BE2C (cell line): ENCODE measurements at regions not wholly inside any gene's neighbourhood (a gene's known extent, or its start where the extent isn't known, plus 50 kb on each side); places are given as distances from the start of the nearest gene placed in this dataset.

Experiments
- DNase-seq: peaks from one replicate; pipeline ENCODE4 v3.0.0-alpha.2; 2020
- H3K27me3 ChIP-seq: fragments of 250-450 bp; sonication (Bioruptor Pico); 2 replicates; pipeline ENCODE4 v1.5.1; 2020; ENCODE audit warnings: mild to moderate bottlenecking
- H3K36me3 ChIP-seq: fragments of 250-450 bp; sonication (Bioruptor Pico); 2 replicates; pipeline ENCODE4 v1.5.1; 2020; ENCODE audit warnings: mild to moderate bottlenecking
- H3K4me1 ChIP-seq: fragments of 250-450 bp; sonication (Bioruptor Pico); 2 replicates; pipeline ENCODE4 v1.5.1; 2020
- H3K4me3 ChIP-seq: 2 replicates; pipeline ENCODE4 v1.5.1; 2011; ENCODE audit warnings: low read depth, low read length
- H3K9me3 ChIP-seq: fragments of 250-450 bp; sonication (Bioruptor Pico); 2 replicates; pipeline ENCODE4 v1.5.1; 2020
- CTCF ChIP-seq: IDR thresholded peaks from 2 replicates; pipeline ENCODE4 v1.5.1; 2012; ENCODE audit warnings: mild to moderate bottlenecking, low read depth, low read length

GRCh38 chr6:10262505-10262904, 152.4 kb downstream of the TFAP2A start:
- Histone ChIP-seq H3K36me3 (no peaks in the 10 kb centered on the region), H3K9me3 (no peaks in the 10 kb centered on the region), H3K4me3 (no peak overlapping the region), H3K4me1 (no peaks in the 10 kb centered on the region), H3K27me3 (no peaks in the 10 kb centered on the region)
- no peak for DNase-seq
- no peak for TF ChIP-seq CTCF

- Histone ChIP-seq H3K4me1 (no peaks in the 10 kb centered on the region), H3K4me3 (no peak overlapping the region), H3K36me3 (no peaks in the 10 kb centered on the region), H3K9me3 (no peaks in the 10 kb centered on the region), H3K27me3 (no peaks in the 10 kb centered on the region)
- no peak for DNase-seq
- no peak for TF ChIP-seq CTCF
These were observed 155.2 kb downstream of the TFAP2A start for GRCh38 chr6:10259671-10260070.

- no peaks in the 10 kb centered on the region for H3K4me1 ChIP-seq
- TF ChIP-seq CTCF, result no peak
These were observed 156.5 kb downstream of the TFAP2A start for GRCh38 chr6:10258341-10258740.

GRCh38 chr6:10256113-10256690, 158.7 kb downstream of the TFAP2A start:
- Histone ChIP-seq H3K4me3 (no peak overlapping the region), H3K36me3 (no peaks in the 10 kb centered on the region), H3K9me3 (no peaks in the 10 kb centered on the region), H3K4me1 (no peaks in the 10 kb centered on the region), H3K27me3 (no peaks in the 10 kb centered on the region)
- DNase-seq, result no peak
- peak; percentile 28; the same call in 1 of the 2 replicates for TF ChIP-seq CTCF

More at GRCh38 chr6:10258341-10258740, 156.5 kb downstream of the TFAP2A start:
- no peak for DNase-seq
- H3K27me3 ChIP-seq, result no peaks in the 10 kb centered on the region
- H3K9me3 ChIP-seq, result no peaks in the 10 kb centered on the region
- no peak overlapping the region for H3K4me3 ChIP-seq
- H3K36me3 ChIP-seq, result no peaks in the 10 kb centered on the region

GRCh38 chr6:10250655-10251220, 164.1 kb downstream of the TFAP2A start:
- Histone ChIP-seq H3K4me3 (no peak overlapping the region), H3K27me3 (no peaks in the 10 kb centered on the region), H3K36me3 (no peaks in the 10 kb centered on the region), H3K4me1 (no peaks in the 10 kb centered on the region), H3K9me3 (no peaks in the 10 kb centered on the region)
- TF ChIP-seq CTCF, result no peak
- DNase-seq, result no peak

- no peak for DNase-seq
- no peak overlapping the region for H3K4me3 ChIP-seq
- no peak for TF ChIP-seq CTCF
- no peaks in the 10 kb centered on the region for H3K36me3 ChIP-seq
- H3K4me1 ChIP-seq, result no peaks in the 10 kb centered on the region
- H3K27me3 ChIP-seq, result no peaks in the 10 kb centered on the region
- H3K9me3 ChIP-seq, result no peaks in the 10 kb centered on the region
These were observed 166.5 kb downstream of the TFAP2A start for GRCh38 chr6:10248378-10248843.
